Esophagus squamous epithelium (tissue), 4 donors: ENCODE measurements at regions not wholly inside any gene's neighbourhood (a gene's known extent, or its start where the extent isn't known, plus 50 kb on each side); places are given as distances from the start of the nearest gene placed in this dataset.

Experiments
- CTCF ChIP-seq, 6 experiments: fragments of 450-650 bp in 4 of 6; fragments of 200-600 bp in 2 of 6; sonication (generic) in 2 of 6; IDR thresholded peaks; one replicate each; pipeline ENCODE4 v1.5.1; 2016 to 2019; ENCODE audit warnings: antibody characterized with exemption in 6 of 6, mild to moderate bottlenecking in 4 of 6, moderate library complexity in 4 of 6
- POLR2A ChIP-seq, 4 donors: fragments of 450-650 bp; IDR thresholded peaks; one replicate each; pipeline ENCODE4 v1.6.1; 2017; ENCODE audit warnings: antibody characterized with exemption in 4 of 4, mild to moderate bottlenecking in 4 of 4, moderate library complexity in 3 of 4

GRCh38 chrX:98568795-98569194 lies 1685.1 kb downstream of the RPA4 start:
- TF ChIP-seq POLR2A (IDR thresholded peaks at IDR 0.05) (no peak), CTCF (IDR thresholded peaks at IDR 0.05) (no peak)
